ENCODE measurements at regions not wholly inside any gene's neighbourhood (a gene's known extent, or its start where the extent isn't known, plus 50 kb on each side); places are given as distances from the start of the nearest gene placed in this dataset.

GRCh38 chr5:135199919-135200318 lies 165.9 kb upstream of the PITX1 start:
- WGBS (ENCODE audit: insufficient coverage, low lambda C conversion rate) = no CpG with 5 or more reads among the region's 1 CpG
- H3K4me3 ChIP-seq (ENCODE audit: low read length) = no peak overlapping the region
- H3K27me3 ChIP-seq (ENCODE audit: control insufficient read depth, insufficient read depth, low read length) = peaks cover 4% of the 10 kb centered on the region
- no peak for DNase-seq
- H3K27ac ChIP-seq (ENCODE audit: low read length) = no peak overlapping the region
- no peaks in the 10 kb centered on the region for H3K9me3 ChIP-seq (ENCODE audit: control insufficient read depth, low read depth, low read length)
- no peaks in the 10 kb centered on the region for H3K36me3 ChIP-seq (ENCODE audit: control insufficient read depth, insufficient read depth, low read length)
- no peaks in the 10 kb centered on the region for H3K4me1 ChIP-seq (ENCODE audit: control insufficient read depth, insufficient read depth, low read length)

GRCh38 chr5:135196483-135196882 lies 162.5 kb upstream of the PITX1 start:
- no peak overlapping the region for H3K27ac ChIP-seq (ENCODE audit: low read length)
- no peak for DNase-seq
- 100% methylated on average over 1 of the region's 1 CpG for WGBS (ENCODE audit: insufficient coverage, low lambda C conversion rate)

GRCh38 chr5:135195270-135195608 lies 161.2 kb upstream of the PITX1 start:
- Histone ChIP-seq H3K4me1 (ENCODE audit: control insufficient read depth, insufficient read depth, low read length) (no peaks in the 10 kb centered on the region), H3K27me3 (ENCODE audit: control insufficient read depth, insufficient read depth, low read length) (peaks cover 30% of the 10 kb centered on the region), H3K9me3 (ENCODE audit: control insufficient read depth, low read depth, low read length) (no peaks in the 10 kb centered on the region), H3K36me3 (ENCODE audit: control insufficient read depth, insufficient read depth, low read length) (no peaks in the 10 kb centered on the region), H3K4me3 (ENCODE audit: low read length) (no peak overlapping the region), H3K27ac (ENCODE audit: low read length) (no peak overlapping the region)
- no peak for DNase-seq
- WGBS (ENCODE audit: insufficient coverage, low lambda C conversion rate) = 100% methylated on average over 1 of the region's 3 CpGs

More at GRCh38 chr5:135196483-135196882, 162.5 kb upstream of the PITX1 start:
- Histone ChIP-seq H3K36me3 (ENCODE audit: control insufficient read depth, insufficient read depth, low read length) (no peaks in the 10 kb centered on the region), H3K27me3 (ENCODE audit: control insufficient read depth, insufficient read depth, low read length) (peaks cover 24% of the 10 kb centered on the region), H3K4me1 (ENCODE audit: control insufficient read depth, insufficient read depth, low read length) (no peaks in the 10 kb centered on the region), H3K9me3 (ENCODE audit: control insufficient read depth, low read depth, low read length) (no peaks in the 10 kb centered on the region), H3K4me3 (ENCODE audit: low read length) (no peak overlapping the region)

GRCh38 chr5:135194573-135195269 lies 160.7 kb upstream of the PITX1 start:
- H3K4me1 ChIP-seq (ENCODE audit: control insufficient read depth, insufficient read depth, low read length) = no peaks in the 10 kb centered on the region
- no peaks in the 10 kb centered on the region for H3K9me3 ChIP-seq (ENCODE audit: control insufficient read depth, low read depth, low read length)
- no peak overlapping the region for H3K27ac ChIP-seq (ENCODE audit: low read length)
- H3K36me3 ChIP-seq (ENCODE audit: control insufficient read depth, insufficient read depth, low read length) = no peaks in the 10 kb centered on the region
- H3K4me3 ChIP-seq (ENCODE audit: low read length) = no peak overlapping the region
- no peak for DNase-seq
- peaks cover 33% of the 10 kb centered on the region for H3K27me3 ChIP-seq (ENCODE audit: control insufficient read depth, insufficient read depth, low read length)
- no CpG with 5 or more reads among the region's 4 CpGs for WGBS (ENCODE audit: insufficient coverage, low lambda C conversion rate)

GRCh38 chr5:135194126-135194488 lies 160.1 kb upstream of the PITX1 start:
- no peaks in the 10 kb centered on the region for H3K9me3 ChIP-seq (ENCODE audit: control insufficient read depth, low read depth, low read length)
- 80% methylated on average over 1 of the region's 2 CpGs for WGBS (ENCODE audit: insufficient coverage, low lambda C conversion rate)
- no peaks in the 10 kb centered on the region for H3K36me3 ChIP-seq (ENCODE audit: control insufficient read depth, insufficient read depth, low read length)
- no peak overlapping the region for H3K4me3 ChIP-seq (ENCODE audit: low read length)
- no peaks in the 10 kb centered on the region for H3K4me1 ChIP-seq (ENCODE audit: control insufficient read depth, insufficient read depth, low read length)
- H3K27me3 ChIP-seq (ENCODE audit: control insufficient read depth, insufficient read depth, low read length) = peaks cover 35% of the 10 kb centered on the region
- H3K27ac ChIP-seq (ENCODE audit: low read length) = no peak overlapping the region
- DNase-seq = no peak

GRCh38 chr5:135193213-135194125 lies 159.4 kb upstream of the PITX1 start:
- Histone ChIP-seq H3K9me3 (ENCODE audit: control insufficient read depth, low read depth, low read length) (no peaks in the 10 kb centered on the region), H3K4me3 (ENCODE audit: low read length) (no peak overlapping the region), H3K36me3 (ENCODE audit: control insufficient read depth, insufficient read depth, low read length) (no peaks in the 10 kb centered on the region), H3K4me1 (ENCODE audit: control insufficient read depth, insufficient read depth, low read length) (no peaks in the 10 kb centered on the region), H3K27me3 (ENCODE audit: control insufficient read depth, insufficient read depth, low read length) (peaks cover 35% of the 10 kb centered on the region), H3K27ac (ENCODE audit: low read length) (no peak overlapping the region)
- no CpG with 5 or more reads among the region's 8 CpGs for WGBS (ENCODE audit: insufficient coverage, low lambda C conversion rate)
- no peak for DNase-seq

GRCh38 chr5:135192351-135192750 lies 158.3 kb upstream of the PITX1 start:
- no peak overlapping the region for H3K27ac ChIP-seq (ENCODE audit: low read length)
- H3K36me3 ChIP-seq (ENCODE audit: control insufficient read depth, insufficient read depth, low read length) = no peaks in the 10 kb centered on the region
- no peaks in the 10 kb centered on the region for H3K9me3 ChIP-seq (ENCODE audit: control insufficient read depth, low read depth, low read length)
- DNase-seq = no peak
- WGBS (ENCODE audit: insufficient coverage, low lambda C conversion rate) = no CpG with 5 or more reads among the region's 7 CpGs
- no peak overlapping the region for H3K4me3 ChIP-seq (ENCODE audit: low read length)
- peaks cover 39% of the 10 kb centered on the region for H3K27me3 ChIP-seq (ENCODE audit: control insufficient read depth, insufficient read depth, low read length)
- H3K4me1 ChIP-seq (ENCODE audit: control insufficient read depth, insufficient read depth, low read length) = peaks cover 2% of the 10 kb centered on the region

- peak overlapping the region; percentile 30 for H3K4me3 ChIP-seq (ENCODE audit: low read length)
- no peaks in the 10 kb centered on the region for H3K36me3 ChIP-seq (ENCODE audit: control insufficient read depth, insufficient read depth, low read length)
- peaks cover 2% of the 10 kb centered on the region for H3K4me1 ChIP-seq (ENCODE audit: control insufficient read depth, insufficient read depth, low read length)
- peak; percentile 64 to 74 for DNase-seq
- WGBS (ENCODE audit: insufficient coverage, low lambda C conversion rate) = no CpG with 5 or more reads among the region's 54 CpGs
- H3K27me3 ChIP-seq (ENCODE audit: control insufficient read depth, insufficient read depth, low read length) = peaks cover 39% of the 10 kb centered on the region
- H3K9me3 ChIP-seq (ENCODE audit: control insufficient read depth, low read depth, low read length) = no peaks in the 10 kb centered on the region
- H3K27ac ChIP-seq (ENCODE audit: low read length) = no peak overlapping the region
Observed at GRCh38 chr5:135191084-135191826, 157.2 kb upstream of the PITX1 start.

GRCh38 chr5:135190416-135191083 lies 156.5 kb upstream of the PITX1 start:
- H3K27me3 ChIP-seq (ENCODE audit: control insufficient read depth, insufficient read depth, low read length) = peaks cover 41% of the 10 kb centered on the region
- H3K27ac ChIP-seq (ENCODE audit: low read length) = no peak overlapping the region
- no peaks in the 10 kb centered on the region for H3K9me3 ChIP-seq (ENCODE audit: control insufficient read depth, low read depth, low read length)
- DNase-seq = no peak
- H3K36me3 ChIP-seq (ENCODE audit: control insufficient read depth, insufficient read depth, low read length) = no peaks in the 10 kb centered on the region
- no CpG with 5 or more reads among the region's 22 CpGs for WGBS (ENCODE audit: insufficient coverage, low lambda C conversion rate)
- peak overlapping the region; percentile 30 for H3K4me3 ChIP-seq (ENCODE audit: low read length)
- peaks cover 2% of the 10 kb centered on the region for H3K4me1 ChIP-seq (ENCODE audit: control insufficient read depth, insufficient read depth, low read length)

GRCh38 chr5:135189024-135189423 lies 155.0 kb upstream of the PITX1 start:
- Histone ChIP-seq H3K27me3 (ENCODE audit: control insufficient read depth, insufficient read depth, low read length) (peaks cover 41% of the 10 kb centered on the region), H3K4me3 (ENCODE audit: low read length) (no peak overlapping the region), H3K36me3 (ENCODE audit: control insufficient read depth, insufficient read depth, low read length) (no peaks in the 10 kb centered on the region), H3K27ac (ENCODE audit: low read length) (no peak overlapping the region), H3K4me1 (ENCODE audit: control insufficient read depth, insufficient read depth, low read length) (peaks cover 2% of the 10 kb centered on the region), H3K9me3 (ENCODE audit: control insufficient read depth, low read depth, low read length) (no peaks in the 10 kb centered on the region)
- no peak for DNase-seq
- WGBS (ENCODE audit: insufficient coverage, low lambda C conversion rate) = 100% methylated on average over 1 of the region's 13 CpGs
